HG03175 (cell line): ENCODE measurements at regions not wholly inside any gene's neighbourhood (a gene's known extent, or its start where the extent isn't known, plus 50 kb on each side); places are given as distances from the start of the nearest gene placed in this dataset.

Experiments used
- ATAC-seq: cut with Tn5 transposase; IDR thresholded peaks from one replicate; pipeline ENCODE4 v1.9.1; 2021; ENCODE audit warnings: mild to moderate bottlenecking, moderate library complexity; ENCODE audit not compliant: unreplicated experiment

GRCh38 chr7:36002900-36003299 lies 150.2 kb upstream of the EEPD1 start:
- no peak for ATAC-seq

GRCh38 chr7:36003343-36003742 lies 149.7 kb upstream of the EEPD1 start:
- no peak for ATAC-seq

- ATAC-seq: no peak
Measured at GRCh38 chr7:36005293-36005692, 147.8 kb upstream of the EEPD1 start.

- no peak for ATAC-seq
Measured at GRCh38 chr7:36005876-36006275, 147.2 kb upstream of the EEPD1 start.

GRCh38 chr7:36006636-36007229 lies 146.3 kb upstream of the EEPD1 start:
- ATAC-seq: no peak

- ATAC-seq: no peak
Measured at GRCh38 chr7:36010656-36011587, 142.1 kb upstream of the EEPD1 start.

- ATAC-seq: no peak
Measured at GRCh38 chr7:36011588-36011965, 141.5 kb upstream of the EEPD1 start.

- no peak for ATAC-seq
Measured at GRCh38 chr7:36013246-36014014, 139.6 kb upstream of the EEPD1 start.

- no peak for ATAC-seq
Measured at GRCh38 chr7:36014961-36015360, 138.1 kb upstream of the EEPD1 start.

- no peak for ATAC-seq
Measured at GRCh38 chr7:36015733-36016132, 137.3 kb upstream of the EEPD1 start.

GRCh38 chr7:36016648-36017047 lies 136.4 kb upstream of the EEPD1 start:
- ATAC-seq: no peak

- ATAC-seq: no peak
Measured at GRCh38 chr7:36017111-36017510, 135.9 kb upstream of the EEPD1 start.

GRCh38 chr7:36018816-36019484 lies 134.1 kb upstream of the EEPD1 start:
- no peak for ATAC-seq

- ATAC-seq: no peak
Measured at GRCh38 chr7:36019538-36019937, 133.5 kb upstream of the EEPD1 start.

GRCh38 chr7:36019980-36020379 lies 133.1 kb upstream of the EEPD1 start:
- ATAC-seq: no peak

GRCh38 chr7:36021367-36021766 lies 131.7 kb upstream of the EEPD1 start:
- ATAC-seq: no peak

- ATAC-seq: no peak
Measured at GRCh38 chr7:36021917-36022550, 131.0 kb upstream of the EEPD1 start.

- no peak for ATAC-seq
Measured at GRCh38 chr7:36023033-36023560, 130.0 kb upstream of the EEPD1 start.

- ATAC-seq: no peak
Measured at GRCh38 chr7:36025190-36025589, 127.9 kb upstream of the EEPD1 start.

GRCh38 chr7:36029311-36029710 lies 123.7 kb upstream of the EEPD1 start:
- no peak for ATAC-seq
